PC-9 (cell line): ENCODE measurements at regions not wholly inside any gene's neighbourhood (a gene's known extent, or its start where the extent isn't known, plus 50 kb on each side); places are given as distances from the start of the nearest gene placed in this dataset.

ENCODE experiments used
- BruUV-seq: library from RNA; stranded (reverse); fragments of 400-500 nt; replicated peaks from 2 replicates; lab custom pipeline; 2021; lab: Mats Ljungman, UMichigan
- CTCF ChIA-PET: fragments of 300-600 bp; sonication (Branson Sonifier 250); formaldehyde crosslinking; loops from one replicate; lab custom pipeline; 2022; ENCODE audit warnings: antibody characterized with exemption; lab: Charles Lee
- POLR2A ChIA-PET: fragments of 300-600 bp; sonication (Branson Sonifier 250); formaldehyde crosslinking; loops from one replicate; lab custom pipeline; 2022; ENCODE audit warnings: antibody characterized with exemption; ENCODE audit not compliant: unreplicated experiment; lab: Charles Lee
- DNase-seq, 2 experiments: peaks; one replicate each; pipeline versions ENCODE4 v3.0.0 to v3.0.0-alpha.2; 2015 to 2022; ENCODE audit warnings: mixed read lengths in 1 of 2
- H2AFZ ChIP-seq: fragments of 200-600 bp; sonication (generic); 2 replicates; pipeline ENCODE4 v1.8.1; 2017; ENCODE audit warnings: antibody characterized with exemption
- H3F3A ChIP-seq: fragments of 200-600 bp; sonication (generic); 2 replicates; pipeline ENCODE4 v1.8.1; 2017; ENCODE audit warnings: antibody characterized with exemption, mild to moderate bottlenecking, low read depth; ENCODE audit not compliant: insufficient read depth
- H3K27ac ChIP-seq: fragments of 200-600 bp; sonication (generic); 2 replicates; pipeline ENCODE4 v1.6.1; 2016; ENCODE audit warnings: mixed run types
- H3K27me3 ChIP-seq: fragments of 200-600 bp; sonication (generic); 2 replicates; pipeline ENCODE4 v1.6.1; 2016; ENCODE audit warnings: low read depth, mixed run types; ENCODE audit not compliant: insufficient read depth
- H3K36me3 ChIP-seq: fragments of 200-600 bp; sonication (generic); 2 replicates; pipeline ENCODE4 v1.6.1; 2016; ENCODE audit warnings: low read depth, mixed run types
- H3K4me1 ChIP-seq: fragments of 200-600 bp; sonication (generic); replicated peaks from 2 replicates; pipeline ENCODE4 v1.6.1; 2016; ENCODE audit warnings: mixed run types; ENCODE audit not compliant: insufficient read depth
- H3K4me2 ChIP-seq: fragments of 200-600 bp; sonication (generic); 2 replicates; pipeline ENCODE4 v1.6.1; 2017; ENCODE audit warnings: mixed run types
- H3K4me3 ChIP-seq: fragments of 200-600 bp; sonication (generic); 2 replicates; pipeline ENCODE4 v1.6.1; 2016; ENCODE audit warnings: mixed run types
- H3K79me2 ChIP-seq: fragments of 200-600 bp; sonication (generic); 2 replicates; pipeline ENCODE4 v1.6.1; 2017; ENCODE audit warnings: low read depth, mixed run types
- H3K9me2 ChIP-seq: fragments of 200-600 bp; sonication (generic); 2 replicates; pipeline ENCODE4 v1.8.1; 2017; ENCODE audit warnings: mild to moderate bottlenecking; ENCODE audit not compliant: insufficient read depth
- H3K9me3 ChIP-seq: fragments of 200-600 bp; sonication (generic); 2 replicates; pipeline ENCODE4 v1.8.1; 2016; ENCODE audit warnings: low read depth; ENCODE audit not compliant: insufficient read depth
- H4K20me1 ChIP-seq: fragments of 200-600 bp; sonication (generic); 2 replicates; pipeline ENCODE4 v1.8.1; 2017; ENCODE audit not compliant: insufficient read depth
- CTCF ChIP-seq: fragments of 200-600 bp; sonication (generic); conservative IDR thresholded peaks from 2 replicates; pipeline ENCODE4 v1.6.1; 2017; ENCODE audit warnings: mixed run types, antibody characterized with exemption, mild to moderate bottlenecking, moderate library complexity
- EZH2 ChIP-seq: fragments of 200-600 bp; sonication (generic); IDR thresholded peaks from 2 replicates; pipeline ENCODE4 v1.8.0; 2017; ENCODE audit warnings: antibody characterized with exemption, low read depth
- intact Hi-C: fragments of 100-400 bp; cut with micrococcal nuclease; formaldehyde crosslinking; loops from one replicate; pipeline ENCODE4 v1.10.0; 2022; ENCODE audit not compliant: unreplicated experiment

DNA sequence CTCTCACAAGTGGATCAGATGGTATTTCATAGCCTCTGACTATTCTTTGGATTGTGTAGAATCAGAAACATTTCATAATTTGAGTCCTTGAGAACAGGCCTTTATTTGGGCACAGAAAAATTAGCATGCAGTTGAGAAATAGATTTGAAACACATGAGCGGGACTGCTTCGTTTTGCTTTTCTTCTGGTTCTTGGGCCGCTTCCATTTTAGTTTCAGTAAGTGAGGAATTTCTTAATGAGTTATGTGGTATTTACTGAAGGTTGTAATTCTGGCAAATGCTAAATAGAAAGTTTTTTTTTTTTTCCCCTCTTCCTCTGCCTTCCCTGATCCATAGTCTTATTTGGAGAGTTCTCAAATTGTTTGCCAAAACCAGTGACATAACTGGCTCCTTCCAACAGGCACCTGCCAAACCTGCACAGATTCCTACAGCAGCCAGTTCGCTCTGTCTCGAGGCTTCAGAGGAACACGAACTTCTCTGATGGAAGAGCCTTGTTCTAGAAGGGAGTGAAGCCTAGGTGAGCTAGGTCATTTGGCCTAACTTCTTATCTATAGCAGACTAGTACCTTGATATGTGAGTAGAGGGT lies 71.2 kb upstream of the SLC28A3 start:
- Histone ChIP-seq H3K27ac (no peak overlapping the region), H3F3A (no peaks in the 10 kb centered on the region), H3K27me3 (peaks cover 20% of the 10 kb centered on the region; the same call in 1 of the 2 replicates), H3K4me3 (no peak overlapping the region), H3K9me2 (no peaks in the 10 kb centered on the region), H3K4me2 (no peak overlapping the region), H3K9me3 (no peaks in the 10 kb centered on the region), H2AFZ (no peak overlapping the region), H4K20me1 (no peaks in the 10 kb centered on the region), H3K36me3 (no peaks in the 10 kb centered on the region), H3K4me1 (no peaks in the 10 kb centered on the region), H3K79me2 (no peaks in the 10 kb centered on the region)
- no peak for TF ChIP-seq CTCF
- ChIA-PET POLR2A (no interaction called here), CTCF (no interaction called here)
- intact Hi-C loops = no loop called here
- no TSS peak for BruUV-seq
- DNase-seq = no peak

- Histone ChIP-seq H3K36me3 (no peaks in the 10 kb centered on the region), H3K9me3 (no peaks in the 10 kb centered on the region), H3K27ac (no peak overlapping the region), H3K4me2 (no peak overlapping the region), H3K79me2 (no peaks in the 10 kb centered on the region), H3K27me3 (peaks cover 25% of the 10 kb centered on the region; the same call in 1 of the 2 replicates), H3K4me3 (no peak overlapping the region), H3K9me2 (no peaks in the 10 kb centered on the region), H2AFZ (no peak overlapping the region), H3K4me1 (no peaks in the 10 kb centered on the region), H4K20me1 (no peaks in the 10 kb centered on the region), H3F3A (no peaks in the 10 kb centered on the region)
- TF ChIP-seq CTCF = no peak
- BruUV-seq = no TSS peak
- intact Hi-C loops = no loop called here
- DNase-seq = no peak
- POLR2A ChIA-PET = no interaction called here
- CTCF ChIA-PET = no interaction called here
These were observed 72.1 kb upstream of the SLC28A3 start for GRCh38 chr9:84412654-84413053.

- no peak overlapping the region for H3K27ac ChIP-seq
- H4K20me1 ChIP-seq = no peaks in the 10 kb centered on the region
- no peak overlapping the region for H3K4me3 ChIP-seq
- TF ChIP-seq CTCF (no peak), EZH2 (no peak)
- no peak overlapping the region for H2AFZ ChIP-seq
- H3K9me3 ChIP-seq = no peaks in the 10 kb centered on the region
- no peaks in the 10 kb centered on the region for H3K9me2 ChIP-seq
- no peak for DNase-seq
- no peaks in the 10 kb centered on the region for H3K36me3 ChIP-seq
- ChIA-PET POLR2A (no interaction called here), CTCF (no interaction called here)
- intact Hi-C loops = no loop called here
- H3K4me1 ChIP-seq = no peaks in the 10 kb centered on the region
- no peaks in the 10 kb centered on the region for H3K79me2 ChIP-seq
- H3K4me2 ChIP-seq = no peak overlapping the region
- H3K27me3 ChIP-seq = peaks cover 25% of the 10 kb centered on the region; the same call in 1 of the 2 replicates
- no peaks in the 10 kb centered on the region for H3F3A ChIP-seq
- no TSS peak for BruUV-seq
These were observed 72.7 kb upstream of the SLC28A3 start for GRCh38 chr9:84413301-84413700.
